Caco-2 (cell line): ENCODE measurements at regions not wholly inside any gene's neighbourhood (a gene's known extent, or its start where the extent isn't known, plus 50 kb on each side); places are given as distances from the start of the nearest gene placed in this dataset.

Source experiments
- BruUV-seq: library from RNA; stranded (reverse); fragments of 400-500 nt; replicated peaks from 2 replicates; lab custom pipeline; 2021; lab: Mats Ljungman, UMichigan
- CTCF ChIA-PET: fragments of 300-600 bp; sonication (Branson Sonifier 250); formaldehyde crosslinking; loops from one replicate; lab custom pipeline; 2022; ENCODE audit warnings: antibody characterized with exemption; lab: Charles Lee
- POLR2A ChIA-PET: fragments of 300-600 bp; sonication (Branson Sonifier 250); formaldehyde crosslinking; loops from one replicate; lab custom pipeline; 2022; ENCODE audit warnings: antibody characterized with exemption; lab: Charles Lee
- DNase-seq, 2 experiments: peaks; one replicate each; pipeline versions ENCODE4 v3.0.0 to v3.0.0-alpha.2; 2020 to 2022
- H3K27me3 ChIP-seq: replicated peaks from 2 replicates; pipeline ENCODE4 v1.6.0; 2011; ENCODE audit warnings: low read length; ENCODE audit not compliant: control insufficient read depth, insufficient read depth
- H3K36me3 ChIP-seq: 2 replicates; pipeline ENCODE4 v1.5.1; 2011; ENCODE audit warnings: low read length; ENCODE audit not compliant: control insufficient read depth, insufficient read depth
- H3K4me1 ChIP-seq: fragments of 250-450 bp; sonication (Bioruptor Pico); 2 replicates; pipeline ENCODE4 v1.5.1; 2020; ENCODE audit warnings: mild to moderate bottlenecking
- H3K4me3 ChIP-seq: 2 replicates; pipeline ENCODE4 v1.5.1; 2011; ENCODE audit warnings: low read depth, mild to moderate bottlenecking, control low read depth, low read length
- H3K9me3 ChIP-seq: fragments of 250-450 bp; sonication (Bioruptor Pico); 2 replicates; pipeline ENCODE4 v1.5.1; 2020; ENCODE audit warnings: mild to moderate bottlenecking, moderate library complexity
- H3K27ac Mint-ChIP-seq: one replicate; pipeline ENCODE4 v1.8.0; 2022; ENCODE audit warnings: mixed read lengths; ENCODE audit not compliant: unreplicated experiment
- H3K27me3 Mint-ChIP-seq: one replicate; pipeline ENCODE4 v1.8.0; 2022; ENCODE audit warnings: mixed read lengths; ENCODE audit not compliant: insufficient read depth, unreplicated experiment
- H3K36me3 Mint-ChIP-seq: one replicate; pipeline ENCODE4 v1.8.0; 2022; ENCODE audit warnings: mild to moderate bottlenecking, mixed read lengths; ENCODE audit not compliant: insufficient read depth, unreplicated experiment
- H3K4me1 Mint-ChIP-seq: one replicate; pipeline ENCODE4 v1.8.0; 2022; ENCODE audit warnings: low read depth, mixed read lengths; ENCODE audit not compliant: unreplicated experiment
- H3K4me3 Mint-ChIP-seq: one replicate; pipeline ENCODE4 v1.8.0; 2022; ENCODE audit warnings: mild to moderate bottlenecking, moderate library complexity, mixed read lengths; ENCODE audit not compliant: unreplicated experiment
- H3K9me3 Mint-ChIP-seq: one replicate; pipeline ENCODE4 v1.8.0; 2022; ENCODE audit warnings: mixed read lengths; ENCODE audit not compliant: unreplicated experiment
- intact Hi-C: fragments of 100-400 bp; cut with micrococcal nuclease; formaldehyde crosslinking; loops from one replicate; pipeline ENCODE4 v1.10.0; 2022; ENCODE audit not compliant: unreplicated experiment
- TF ChIP-seq, protein P1 (sequence below), 2 experiments: fragments of 200-600 bp in 1 of 2; IDR thresholded peaks; 1 replicate in 1 of 2; 2 replicates in 1 of 2; pipeline versions ENCODE4 v1.5.1 to v1.8.0; 2011 to 2022; ENCODE audit warnings: antibody characterized with exemption in 1 of 2, control low read depth in 1 of 2, inconsistent platforms in 1 of 2, low read depth in 1 of 2, low read length in 1 of 2, mild to moderate bottlenecking in 1 of 2, moderate library complexity in 1 of 2; ENCODE audit not compliant: insufficient read depth in 1 of 2, severe bottlenecking in 1 of 2, unreplicated experiment in 1 of 2

DNA sequence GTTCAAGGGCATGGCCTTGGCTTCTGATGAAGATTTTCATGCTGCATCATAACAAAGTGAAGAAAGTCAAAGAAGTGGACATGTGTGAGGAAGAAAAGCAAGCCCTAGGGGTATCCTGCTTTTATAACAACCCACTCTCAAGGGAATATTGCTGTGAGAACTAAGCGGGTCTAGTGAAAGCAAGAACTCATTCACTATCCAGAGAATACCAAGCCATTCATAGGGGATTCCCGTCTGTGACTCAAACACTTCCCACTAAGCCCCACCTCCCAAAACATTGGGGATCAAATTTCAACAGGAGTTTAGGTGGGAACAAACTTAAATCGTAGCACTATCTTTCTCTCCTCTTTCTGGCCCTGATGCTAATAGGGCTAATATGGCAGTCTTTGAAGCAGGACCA, 98.5 kb upstream of the CTTNBP2NL start:
- H3K4me1 ChIP-seq, result no peaks in the 10 kb centered on the region
- no peak overlapping the region for H3K27ac Mint-ChIP-seq
- TF ChIP-seq, protein P1, sequence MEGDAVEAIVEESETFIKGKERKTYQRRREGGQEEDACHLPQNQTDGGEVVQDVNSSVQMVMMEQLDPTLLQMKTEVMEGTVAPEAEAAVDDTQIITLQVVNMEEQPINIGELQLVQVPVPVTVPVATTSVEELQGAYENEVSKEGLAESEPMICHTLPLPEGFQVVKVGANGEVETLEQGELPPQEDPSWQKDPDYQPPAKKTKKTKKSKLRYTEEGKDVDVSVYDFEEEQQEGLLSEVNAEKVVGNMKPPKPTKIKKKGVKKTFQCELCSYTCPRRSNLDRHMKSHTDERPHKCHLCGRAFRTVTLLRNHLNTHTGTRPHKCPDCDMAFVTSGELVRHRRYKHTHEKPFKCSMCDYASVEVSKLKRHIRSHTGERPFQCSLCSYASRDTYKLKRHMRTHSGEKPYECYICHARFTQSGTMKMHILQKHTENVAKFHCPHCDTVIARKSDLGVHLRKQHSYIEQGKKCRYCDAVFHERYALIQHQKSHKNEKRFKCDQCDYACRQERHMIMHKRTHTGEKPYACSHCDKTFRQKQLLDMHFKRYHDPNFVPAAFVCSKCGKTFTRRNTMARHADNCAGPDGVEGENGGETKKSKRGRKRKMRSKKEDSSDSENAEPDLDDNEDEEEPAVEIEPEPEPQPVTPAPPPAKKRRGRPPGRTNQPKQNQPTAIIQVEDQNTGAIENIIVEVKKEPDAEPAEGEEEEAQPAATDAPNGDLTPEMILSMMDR (IDR thresholded peaks at IDR 0.05; ENCODE audit: insufficient read depth in 1 of 2, low read depth in 1 of 2, low read length in 1 of 2, severe bottlenecking in 1 of 2, unreplicated experiment in 1 of 2), result no peak
- intact Hi-C loops, result loop anchor here (5.0 kb wide), 1 partner anchor 40 kb away; no protein-coding TSS in a partner anchor
- no peaks in the 10 kb centered on the region for H3K27me3 ChIP-seq
- H3K4me1 Mint-ChIP-seq, result no peaks in the 10 kb centered on the region
- H3K9me3 ChIP-seq, result no peaks in the 10 kb centered on the region
- no peaks in the 10 kb centered on the region for H3K36me3 Mint-ChIP-seq
- no peaks in the 10 kb centered on the region for H3K9me3 Mint-ChIP-seq
- H3K4me3 ChIP-seq, result no peak overlapping the region
- no peak overlapping the region for H3K4me3 Mint-ChIP-seq
- H3K27me3 Mint-ChIP-seq, result peaks cover 5% of the 10 kb centered on the region
- no peaks in the 10 kb centered on the region for H3K36me3 ChIP-seq
- CTCF ChIA-PET, result no interaction called here
- POLR2A ChIA-PET, result no interaction called here
- no TSS peak for BruUV-seq
- no peak for DNase-seq

GRCh38 chr1:112298558-112298957, 97.5 kb upstream of the CTTNBP2NL start:
- Histone ChIP-seq H3K4me1 (no peaks in the 10 kb centered on the region), H3K27me3 (no peaks in the 10 kb centered on the region), H3K9me3 (no peaks in the 10 kb centered on the region), H3K4me3 (no peak overlapping the region), H3K36me3 (no peaks in the 10 kb centered on the region)
- peak; percentile 36 to 48 for DNase-seq
- Mint-ChIP-seq H3K27me3 (peaks cover 8% of the 10 kb centered on the region), H3K4me1 (no peaks in the 10 kb centered on the region), H3K4me3 (no peak overlapping the region), H3K36me3 (no peaks in the 10 kb centered on the region), H3K27ac (no peak overlapping the region), H3K9me3 (no peaks in the 10 kb centered on the region)
- intact Hi-C loops, result loop anchor here (2.0 to 5.0 kb wide), 2 partner anchors 39 to 70 kb away; no protein-coding TSS in a partner anchor
- TF ChIP-seq, protein P1 (IDR thresholded peaks at IDR 0.05; ENCODE audit: insufficient read depth in 1 of 2, low read depth in 1 of 2, low read length in 1 of 2, severe bottlenecking in 1 of 2, unreplicated experiment in 1 of 2), result peak; percentile 44 to 59
- POLR2A ChIA-PET, result no interaction called here
- no TSS peak for BruUV-seq
- CTCF ChIA-PET, result interaction anchor here (0.6 to 1.3 kb wide), 7 partner anchors 39 to 1581 kb away, joined by 3 to 12 read pairs (median 3); no protein-coding TSS in a partner anchor

DNA sequence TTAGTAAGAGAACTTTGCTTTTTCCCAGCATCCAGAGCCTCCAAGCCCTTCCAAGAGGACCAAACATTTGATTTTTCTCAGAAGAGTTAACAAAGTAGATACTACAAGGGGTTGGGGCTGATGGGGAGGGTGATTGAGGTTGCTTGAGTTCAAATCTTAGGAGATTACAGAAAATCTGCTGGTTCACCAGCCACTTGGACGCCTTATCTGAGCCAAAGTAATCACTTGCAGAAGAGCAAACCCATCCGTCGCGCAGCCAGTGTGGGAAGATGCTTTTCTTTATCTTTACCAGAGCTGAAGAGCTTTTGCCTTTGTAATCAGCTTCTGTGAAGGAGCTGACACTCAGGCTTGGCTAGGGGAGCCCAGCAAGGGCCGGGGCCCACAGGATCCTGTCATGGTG, 91.9 kb upstream of the CTTNBP2NL start:
- intact Hi-C loops, result no loop called here
- Histone ChIP-seq H3K36me3 (no peaks in the 10 kb centered on the region), H3K4me1 (no peaks in the 10 kb centered on the region), H3K4me3 (no peak overlapping the region), H3K27me3 (no peaks in the 10 kb centered on the region), H3K9me3 (no peaks in the 10 kb centered on the region)
- Mint-ChIP-seq H3K27me3 (peaks cover 25% of the 10 kb centered on the region), H3K36me3 (no peaks in the 10 kb centered on the region), H3K27ac (no peak overlapping the region), H3K4me3 (no peak overlapping the region), H3K4me1 (peaks cover 8% of the 10 kb centered on the region), H3K9me3 (no peaks in the 10 kb centered on the region)
- POLR2A ChIA-PET, result no interaction called here
- BruUV-seq, result no TSS peak
- TF ChIP-seq, protein P1 (IDR thresholded peaks at IDR 0.05; ENCODE audit: insufficient read depth in 1 of 2, low read depth in 1 of 2, low read length in 1 of 2, severe bottlenecking in 1 of 2, unreplicated experiment in 1 of 2), result no peak
- no peak for DNase-seq
- CTCF ChIA-PET, result no interaction called here
